ENCODE measurements at regions not wholly inside any gene's neighbourhood (a gene's known extent, or its start where the extent isn't known, plus 50 kb on each side); places are given as distances from the start of the nearest gene placed in this dataset.

GRCh38 chr10:84783909-84784308, 455.5 kb downstream of the CCSER2 start:
- ATAC-seq (no peak), DNase-seq (no peak)
- intact Hi-C loops (cut with DNase I, micrococcal nuclease) = no loop called here
- Histone ChIP-seq H3K36me3 (ENCODE audit: low read depth) (no peaks in the 10 kb centered on the region), H3K9me3 (no peaks in the 10 kb centered on the region), H3K4me3 (no peak overlapping the region), H3K4me1 (ENCODE audit: low read depth) (no peaks in the 10 kb centered on the region)
- no peak for TF ChIP-seq CTCF (IDR thresholded peaks at IDR 0.05)

DNA sequence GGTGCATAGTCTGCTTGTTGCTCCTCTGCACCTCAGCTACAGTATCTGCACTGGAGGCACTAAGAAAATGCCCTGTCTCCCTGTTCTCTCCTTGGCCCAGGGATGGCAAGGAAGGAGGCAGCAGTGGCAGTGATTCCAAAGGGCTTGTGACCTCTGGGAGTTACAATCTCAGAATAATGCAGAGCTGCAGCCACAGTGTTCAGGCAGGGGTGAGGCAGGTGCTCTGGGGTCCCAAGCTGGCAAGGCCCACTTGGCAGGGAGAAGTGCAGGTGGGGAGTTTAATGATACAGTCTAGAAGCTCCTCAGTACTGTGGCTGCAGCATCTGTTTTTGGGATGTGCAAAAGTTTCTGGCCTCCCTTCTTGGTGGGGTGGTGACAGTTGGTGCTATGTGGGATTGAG, 456.4 kb downstream of the CCSER2 start:
- intact Hi-C loops (cut with DNase I, micrococcal nuclease) = no loop called here
- DNase-seq (no peak), ATAC-seq (no peak)
- Histone ChIP-seq H3K4me1 (ENCODE audit: low read depth) (no peaks in the 10 kb centered on the region), H3K9me3 (no peaks in the 10 kb centered on the region), H3K4me3 (no peak overlapping the region), H3K36me3 (ENCODE audit: low read depth) (no peaks in the 10 kb centered on the region)
- TF ChIP-seq CTCF (IDR thresholded peaks at IDR 0.05) = no peak

DNA sequence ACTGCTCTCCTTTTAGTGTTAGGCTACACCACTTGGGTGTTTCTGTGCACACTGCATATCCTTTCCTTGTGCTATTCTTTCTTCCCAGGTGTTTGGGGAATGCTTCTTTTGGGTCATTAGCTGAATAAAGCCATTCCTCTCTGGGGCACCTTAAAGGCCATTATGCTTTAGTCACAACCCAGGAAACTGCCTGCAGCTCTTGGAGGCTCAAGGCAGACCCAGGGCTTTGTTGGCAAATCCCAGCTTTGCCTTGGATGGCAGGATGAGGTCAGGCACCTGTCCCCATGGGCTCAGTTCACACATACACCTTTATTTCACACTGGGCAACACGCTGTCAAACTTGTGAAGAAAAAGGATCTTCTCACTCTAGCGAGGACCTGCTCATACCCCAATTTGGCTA, 460.6 kb downstream of the CCSER2 start:
- Histone ChIP-seq H3K4me3 (no peak overlapping the region), H3K9me3 (no peaks in the 10 kb centered on the region), H3K4me1 (ENCODE audit: low read depth) (no peaks in the 10 kb centered on the region), H3K36me3 (ENCODE audit: low read depth) (no peaks in the 10 kb centered on the region)
- intact Hi-C loops (cut with DNase I, micrococcal nuclease) = no loop called here
- ATAC-seq (no peak), DNase-seq (no peak)
- TF ChIP-seq CTCF (IDR thresholded peaks at IDR 0.05) = no peak

GRCh38 chr10:84798312-84798711, 469.9 kb downstream of the CCSER2 start:
- TF ChIP-seq CTCF (IDR thresholded peaks at IDR 0.05) = no peak

GRCh38 chr10:84801156-84801555, 472.8 kb downstream of the CCSER2 start:
- intact Hi-C loops (cut with DNase I, micrococcal nuclease) = no loop called here
- ATAC-seq (no peak), DNase-seq (no peak)
- Histone ChIP-seq H3K9me3 (no peaks in the 10 kb centered on the region), H3K4me1 (ENCODE audit: low read depth) (no peaks in the 10 kb centered on the region), H3K4me3 (no peak overlapping the region), H3K36me3 (ENCODE audit: low read depth) (no peaks in the 10 kb centered on the region)
- TF ChIP-seq CTCF (IDR thresholded peaks at IDR 0.05) = no peak

More at GRCh38 chr10:84798312-84798711, 469.9 kb downstream of the CCSER2 start:
- Histone ChIP-seq H3K4me3 (no peak overlapping the region), H3K36me3 (ENCODE audit: low read depth) (no peaks in the 10 kb centered on the region), H3K9me3 (no peaks in the 10 kb centered on the region), H3K4me1 (ENCODE audit: low read depth) (no peaks in the 10 kb centered on the region)
- ATAC-seq (no peak), DNase-seq (no peak)
- intact Hi-C loops (cut with DNase I, micrococcal nuclease) = no loop called here

GRCh38 chr10:84801916-84802315, 473.5 kb downstream of the CCSER2 start:
- Histone ChIP-seq H3K4me3 (no peak overlapping the region), H3K4me1 (ENCODE audit: low read depth) (no peaks in the 10 kb centered on the region), H3K36me3 (ENCODE audit: low read depth) (no peaks in the 10 kb centered on the region), H3K9me3 (no peaks in the 10 kb centered on the region)
- no peak for TF ChIP-seq CTCF (IDR thresholded peaks at IDR 0.05)
- ATAC-seq (no peak), DNase-seq (no peak)
- intact Hi-C loops (cut with DNase I, micrococcal nuclease) = no loop called here

Measured in mucosa of descending colon (tissue), 3 donors.